ENCODE measurements at regions not wholly inside any gene's neighbourhood (a gene's known extent, or its start where the extent isn't known, plus 50 kb on each side); places are given as distances from the start of the nearest gene placed in this dataset.

- TF ChIP-seq CREB1 (IDR thresholded peaks at IDR 0.05; ENCODE audit: low read depth): no peak
- TF ChIP-seq TAF1 (IDR thresholded peaks at IDR 0.05; ENCODE audit: low read depth): no peak
- TF ChIP-seq RAD21 (IDR thresholded peaks at IDR 0.05; ENCODE audit: low read depth): no peak
- no peak for TF ChIP-seq YY1 (IDR thresholded peaks at IDR 0.05; ENCODE audit: low read depth)
- TF ChIP-seq REST (IDR thresholded peaks at IDR 0.05; ENCODE audit: low read depth): no peak
- no peak for TF ChIP-seq NFIC (IDR thresholded peaks at IDR 0.05)
- TF ChIP-seq FOXM1 (IDR thresholded peaks at IDR 0.05; ENCODE audit: borderline replicate concordance, low read depth): no peak
- TF ChIP-seq TEAD4 (IDR thresholded peaks at IDR 0.05): no peak
- no peak for TF ChIP-seq MAX (IDR thresholded peaks at IDR 0.05)
- no peak for TF ChIP-seq CEBPB (IDR thresholded peaks at IDR 0.05)
- TF ChIP-seq TCF12 (IDR thresholded peaks at IDR 0.05; ENCODE audit: low read depth): no peak
- TF ChIP-seq EP300 (IDR thresholded peaks at IDR 0.05; ENCODE audit: borderline replicate concordance): no peak
- no peak for TF ChIP-seq ZBTB7A (IDR thresholded peaks at IDR 0.05; ENCODE audit: low read depth)
Measured at GRCh38 chr5:173796721-173797495, 91.2 kb upstream of the CPEB4 start.
